ENCODE measurements at regions not wholly inside any gene's neighbourhood (a gene's known extent, or its start where the extent isn't known, plus 50 kb on each side); places are given as distances from the start of the nearest gene placed in this dataset.

- 77 to 87% methylated on average over 3 of the region's 3 CpGs for WGBS, 2 donors
- Histone ChIP-seq H3K9me3 (no peaks in the 10 kb centered on the region), H3K27me3 (no peaks in the 10 kb centered on the region), H3K36me3 (ENCODE audit: low read depth, missing control alignments) (no peaks in the 10 kb centered on the region), H3K4me1 (no peaks in the 10 kb centered on the region), H3K4me3 (no peak overlapping the region), H3K27ac (no peak overlapping the region)
- intact Hi-C loops (cut with DNase I; ENCODE audit: low total_unique reads) = no loop called here
- no peak for DNase-seq
- TF ChIP-seq POLR2A (IDR thresholded peaks at IDR 0.05) (no peak), CTCF (IDR thresholded peaks at IDR 0.05) (no peak)
These were observed 122.3 kb upstream of the STT3B start for GRCh38 chr3:31410411-31410810.

GRCh38 chr3:31412832-31413231 lies 119.9 kb upstream of the STT3B start:
- Histone ChIP-seq H3K27ac (no peak overlapping the region), H3K27me3 (no peaks in the 10 kb centered on the region), H3K36me3 (ENCODE audit: low read depth, missing control alignments) (no peaks in the 10 kb centered on the region), H3K4me1 (no peaks in the 10 kb centered on the region), H3K4me3 (no peak overlapping the region), H3K9me3 (no peaks in the 10 kb centered on the region)
- intact Hi-C loops (cut with DNase I; ENCODE audit: low total_unique reads) = no loop called here
- no peak for TF ChIP-seq POLR2A (IDR thresholded peaks at IDR 0.05)
- TF ChIP-seq CTCF (IDR thresholded peaks at IDR 0.05) = no peak
- no peak for DNase-seq
- WGBS, 2 donors = 100% methylated on average over 1 of the region's 1 CpG

- no peaks in the 10 kb centered on the region for H3K9me3 ChIP-seq
- no peak for DNase-seq
- intact Hi-C loops (cut with DNase I; ENCODE audit: low total_unique reads) = no loop called here
- H3K4me1 ChIP-seq = no peaks in the 10 kb centered on the region
- no peak overlapping the region for H3K27ac ChIP-seq
- H3K36me3 ChIP-seq (ENCODE audit: low read depth, missing control alignments) = no peaks in the 10 kb centered on the region
- no peaks in the 10 kb centered on the region for H3K27me3 ChIP-seq
- H3K4me3 ChIP-seq = no peak overlapping the region
- no peak for TF ChIP-seq CTCF (IDR thresholded peaks at IDR 0.05)
- no peak for TF ChIP-seq POLR2A (IDR thresholded peaks at IDR 0.05)
These were observed 119.2 kb upstream of the STT3B start for GRCh38 chr3:31413515-31413914.

- Histone ChIP-seq H3K27ac (no peak overlapping the region), H3K4me3 (no peak overlapping the region), H3K27me3 (no peaks in the 10 kb centered on the region), H3K4me1 (no peaks in the 10 kb centered on the region), H3K9me3 (no peaks in the 10 kb centered on the region), H3K36me3 (ENCODE audit: low read depth, missing control alignments) (no peaks in the 10 kb centered on the region)
- intact Hi-C loops (cut with DNase I; ENCODE audit: low total_unique reads) = no loop called here
- no peak for TF ChIP-seq POLR2A (IDR thresholded peaks at IDR 0.05)
- TF ChIP-seq CTCF (IDR thresholded peaks at IDR 0.05) = no peak
- no peak for DNase-seq
- WGBS, 2 donors = 71 to 81% methylated on average over 4 of the region's 4 CpGs
These were observed 115.7 kb upstream of the STT3B start for GRCh38 chr3:31416980-31417379.

GRCh38 chr3:31417486-31417885 lies 115.2 kb upstream of the STT3B start:
- WGBS, 2 donors = 73 to 88% methylated on average over 1 of the region's 1 CpG
- Histone ChIP-seq H3K9me3 (no peaks in the 10 kb centered on the region), H3K27ac (no peak overlapping the region), H3K27me3 (no peaks in the 10 kb centered on the region), H3K4me1 (no peaks in the 10 kb centered on the region), H3K36me3 (ENCODE audit: low read depth, missing control alignments) (no peaks in the 10 kb centered on the region), H3K4me3 (no peak overlapping the region)
- intact Hi-C loops (cut with DNase I; ENCODE audit: low total_unique reads) = no loop called here
- no peak for TF ChIP-seq CTCF (IDR thresholded peaks at IDR 0.05)
- no peak for TF ChIP-seq POLR2A (IDR thresholded peaks at IDR 0.05)
- no peak for DNase-seq
